Panc1 (cell line): ENCODE measurements at regions not wholly inside any gene's neighbourhood (a gene's known extent, or its start where the extent isn't known, plus 50 kb on each side); places are given as distances from the start of the nearest gene placed in this dataset.

ENCODE experiments used
- ATAC-seq: fragments of 200-7000 bp; cut with Tn5 transposase; 2 replicates; pipeline ENCODE4 v1.9.1; 2020; ENCODE audit warnings: mild to moderate bottlenecking, moderate library complexity
- BruUV-seq: library from RNA; stranded (reverse); fragments of 400-500 nt; replicated peaks from 2 replicates; lab custom pipeline; 2021; lab: Mats Ljungman, UMichigan
- CTCF ChIA-PET: fragments of 300-600 bp; sonication (Branson Sonifier 250); formaldehyde crosslinking; loops from one replicate; lab custom pipeline; 2022; ENCODE audit warnings: antibody characterized with exemption; lab: Charles Lee
- POLR2A ChIA-PET: fragments of 300-600 bp; sonication (Branson Sonifier 250); formaldehyde crosslinking; loops from one replicate; lab custom pipeline; 2022; ENCODE audit warnings: antibody characterized with exemption; lab: Charles Lee
- DNase-seq: peaks from one replicate; pipeline ENCODE4 v3.0.0-alpha.2; 2010; ENCODE audit warnings: low read depth, low spot score
- H3K27ac ChIP-seq: 2 replicates; pipeline ENCODE4 v1.5.1; 2011; ENCODE audit warnings: mild to moderate bottlenecking, low read length, inconsistent platforms
- H3K27me3 ChIP-seq: fragments of 200-500 bp; sonication (Bioruptor generic); 2 replicates; pipeline ENCODE4 v1.6.0; 2014; ENCODE audit warnings: low read length, inconsistent platforms; ENCODE audit not compliant: control insufficient read depth, insufficient read depth
- H3K36me3 ChIP-seq: fragments of 200-500 bp; sonication (Bioruptor generic); 2 replicates; pipeline ENCODE4 v1.5.1; 2014; ENCODE audit warnings: inconsistent platforms, mild to moderate bottlenecking, low read length, moderate library complexity; ENCODE audit not compliant: control insufficient read depth, insufficient read depth
- H3K4me1 ChIP-seq: 2 replicates; pipeline ENCODE4 v1.5.1; 2011; ENCODE audit warnings: inconsistent platforms, mild to moderate bottlenecking, low read length, moderate library complexity; ENCODE audit not compliant: control insufficient read depth, insufficient read depth
- H3K4me3 ChIP-seq, 2 experiments: 2 replicates each; pipeline ENCODE4 v1.5.1; 2011 to 2012; ENCODE audit warnings: low read depth in 2 of 2, low read length in 2 of 2, mild to moderate bottlenecking in 2 of 2, inconsistent platforms in 1 of 2, moderate library complexity in 1 of 2
- H3K9me3 ChIP-seq: fragments of 200-500 bp; sonication (Bioruptor generic); 2 replicates; pipeline ENCODE4 v1.5.1; 2014; ENCODE audit warnings: low read depth, mild to moderate bottlenecking, inconsistent platforms, low read length, moderate library complexity; ENCODE audit not compliant: control insufficient read depth, insufficient read depth
- CTCF ChIP-seq: fragments of 450-650 bp; IDR thresholded peaks from 2 replicates; pipeline ENCODE4 v1.5.1; 2017; ENCODE audit warnings: mild to moderate bottlenecking
- POLR2AphosphoS5 ChIP-seq: IDR thresholded peaks from 2 replicates; pipeline ENCODE4 v1.6.1; 2012; ENCODE audit warnings: mild to moderate bottlenecking, low read depth, low read length, moderate library complexity
- REST ChIP-seq, 2 experiments: IDR thresholded peaks; 2 replicates each; pipeline ENCODE4 v1.6.1; 2011 to 2012; ENCODE audit warnings: low read depth in 2 of 2, control low read depth in 1 of 2, low read length in 1 of 2, mild to moderate bottlenecking in 1 of 2, moderate library complexity in 1 of 2; ENCODE audit not compliant: insufficient read depth in 1 of 2
- SIN3A ChIP-seq: IDR thresholded peaks from 2 replicates; pipeline ENCODE4 v1.6.1; 2012; ENCODE audit warnings: low read depth, mild to moderate bottlenecking, low read length, moderate library complexity, borderline replicate concordance; ENCODE audit not compliant: insufficient read depth
- TCF7L2 ChIP-seq: IDR thresholded peaks from 2 replicates; pipeline ENCODE4 v1.6.1; 2011; ENCODE audit warnings: mild to moderate bottlenecking, low read depth, low read length, inconsistent platforms
- in situ Hi-C: cut with HindIII; loops from 2 replicates; pipeline ENCODE4 v1.10.0; 2016; ENCODE audit warnings: low sequenced_read_pairs, low pct_unique_long_range_greater_than_20kb
- intact Hi-C: fragments of 100-400 bp; cut with micrococcal nuclease; formaldehyde crosslinking; loops from one replicate; pipeline ENCODE4 v1.10.0; 2022; ENCODE audit not compliant: unreplicated experiment

GRCh38 chr13:87999788-88000187 lies 328.6 kb downstream of the SLITRK5 start:
- no peak for DNase-seq
- ChIA-PET POLR2A (no interaction called here), CTCF (no interaction called here)
- in situ Hi-C loops (no loop called here), intact Hi-C loops (no loop called here)
- Histone ChIP-seq H3K9me3 (no peaks in the 10 kb centered on the region), H3K27me3 (no peaks in the 10 kb centered on the region), H3K4me3 (no peak overlapping the region), H3K4me1 (no peaks in the 10 kb centered on the region), H3K27ac (no peak overlapping the region), H3K36me3 (no peaks in the 10 kb centered on the region)
- ATAC-seq: no peak
- TF ChIP-seq TCF7L2 (no peak), SIN3A (no peak), REST (IDR thresholded peaks at IDR 0.05; ENCODE audit: insufficient read depth in 1 of 2, low read depth in 2 of 2, low read length in 1 of 2) (no peak), POLR2AphosphoS5 (no peak), CTCF (no peak)
- no TSS peak for BruUV-seq

GRCh38 chr13:88000239-88000638 lies 329.1 kb downstream of the SLITRK5 start:
- no TSS peak for BruUV-seq
- H3K9me3 ChIP-seq: no peaks in the 10 kb centered on the region
- H3K36me3 ChIP-seq: no peaks in the 10 kb centered on the region
- ChIA-PET POLR2A (no interaction called here), CTCF (no interaction called here)
- no peaks in the 10 kb centered on the region for H3K4me1 ChIP-seq
- no peak for TF ChIP-seq POLR2AphosphoS5
- no peak for TF ChIP-seq REST (IDR thresholded peaks at IDR 0.05; ENCODE audit: insufficient read depth in 1 of 2, low read depth in 2 of 2, low read length in 1 of 2)
- no peak for TF ChIP-seq SIN3A
- 0 out of 2 replicates have a peak, but pooled peaks have one; percentile 5 for TF ChIP-seq CTCF
- no peak for TF ChIP-seq TCF7L2
- ATAC-seq (no peak), DNase-seq (no peak)
- intact Hi-C loops (no loop called here), in situ Hi-C loops (no loop called here)
- no peaks in the 10 kb centered on the region for H3K27me3 ChIP-seq
- no peak overlapping the region for H3K27ac ChIP-seq
- H3K4me3 ChIP-seq: no peak overlapping the region
